ENCODE measurements at regions not wholly inside any gene's neighbourhood (a gene's known extent, or its start where the extent isn't known, plus 50 kb on each side); places are given as distances from the start of the nearest gene placed in this dataset.
A peak's percentile ranks its signal among the peaks of the same experiment; 100 is the strongest.

- Histone ChIP-seq H3K27me3 (no peaks in the 10 kb centered on the region), H4K20me1 (ENCODE audit: low read depth) (no peaks in the 10 kb centered on the region), H3K79me2 (ENCODE audit: low read depth) (no peaks in the 10 kb centered on the region), H3K4me2 (no peak overlapping the region), H2AFZ (replicated peaks) (no peak overlapping the region), H3K9me3 (ENCODE audit: low read depth) (no peaks in the 10 kb centered on the region), H3K36me3 (no peaks in the 10 kb centered on the region), H3F3A (ENCODE audit: low read depth) (no peaks in the 10 kb centered on the region), H3K27ac (no peak overlapping the region), H3K4me1 (no peaks in the 10 kb centered on the region), H3K9ac (no peak overlapping the region), H3K4me3 (no peak overlapping the region)
- no peak for DNase-seq (ENCODE audit: low spot score)
- Mint-ChIP-seq H3K27ac (no peak overlapping the region), H3K36me3 (no peaks in the 10 kb centered on the region), H3K4me3 (no peak overlapping the region), H3K4me1 (no peaks in the 10 kb centered on the region), H3K9me3 (no peaks in the 10 kb centered on the region), H3K27me3 (ENCODE audit: insufficient read depth, low read depth) (no peaks in the 10 kb centered on the region)
- TF ChIP-seq EZH2 (IDR thresholded peaks at IDR 0.05) (no peak), CTCF (IDR thresholded peaks at IDR 0.05) (no peak), EZH2phosphoT487 (IDR thresholded peaks at IDR 0.05) (no peak)
Measured at GRCh38 chr18:40832362-40832761, 1122.7 kb upstream of the PIK3C3 start.

- Histone ChIP-seq H3K36me3 (no peaks in the 10 kb centered on the region), H3K79me2 (ENCODE audit: low read depth) (no peaks in the 10 kb centered on the region), H3K27me3 (no peaks in the 10 kb centered on the region), H3K9ac (no peak overlapping the region), H3F3A (ENCODE audit: low read depth) (no peaks in the 10 kb centered on the region), H3K9me3 (ENCODE audit: low read depth) (no peaks in the 10 kb centered on the region), H4K20me1 (ENCODE audit: low read depth) (no peaks in the 10 kb centered on the region), H3K4me3 (no peak overlapping the region), H3K4me1 (no peaks in the 10 kb centered on the region), H3K4me2 (no peak overlapping the region), H2AFZ (replicated peaks) (no peak overlapping the region), H3K27ac (no peak overlapping the region)
- Mint-ChIP-seq H3K27ac (no peak overlapping the region), H3K4me3 (no peak overlapping the region), H3K27me3 (ENCODE audit: insufficient read depth, low read depth) (no peaks in the 10 kb centered on the region), H3K4me1 (no peaks in the 10 kb centered on the region), H3K36me3 (no peaks in the 10 kb centered on the region), H3K9me3 (peaks cover 2% of the 10 kb centered on the region)
- TF ChIP-seq CTCF (IDR thresholded peaks at IDR 0.05) (no peak), EZH2phosphoT487 (IDR thresholded peaks at IDR 0.05) (no peak), EZH2 (IDR thresholded peaks at IDR 0.05) (no peak)
- DNase-seq (ENCODE audit: low spot score) = no peak
Measured at GRCh38 chr18:40824291-40824690, 1130.7 kb upstream of the PIK3C3 start.

DNA sequence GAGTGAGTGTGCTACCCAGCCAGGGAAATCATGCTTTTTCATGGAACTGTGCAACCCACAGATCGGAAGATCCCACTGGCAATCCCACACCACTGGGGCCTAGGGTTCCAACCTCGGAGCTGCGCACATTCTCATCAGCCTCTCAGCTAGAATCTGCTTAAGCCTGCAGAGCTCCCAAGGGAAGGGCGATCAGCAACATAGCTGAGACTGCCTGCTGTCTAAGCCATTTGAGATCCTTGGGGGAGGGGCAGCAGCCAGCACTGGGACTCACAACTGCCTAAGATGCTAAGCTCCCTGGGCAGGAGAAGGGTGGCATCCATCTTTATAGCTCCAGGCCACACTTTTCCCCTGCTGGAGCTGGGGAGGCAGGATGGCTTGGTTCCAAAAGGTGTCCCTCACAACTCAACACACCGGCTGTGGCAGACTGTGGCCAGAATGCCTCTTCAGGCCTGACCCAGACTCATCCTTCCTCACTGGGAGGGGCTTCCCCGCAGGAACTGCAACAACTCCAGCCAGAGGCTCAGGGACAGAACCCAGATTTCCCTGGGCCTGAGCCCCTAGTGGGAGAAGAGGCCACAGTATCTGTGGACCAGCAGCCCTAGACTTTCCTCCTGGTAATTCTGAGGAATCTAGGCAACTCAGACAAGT, 1133.3 kb upstream of the PIK3C3 start:
- TF ChIP-seq EZH2 (IDR thresholded peaks at IDR 0.05) (no peak), CTCF (IDR thresholded peaks at IDR 0.05) (no peak), EZH2phosphoT487 (IDR thresholded peaks at IDR 0.05) (no peak)
- Histone ChIP-seq H3K27me3 (no peaks in the 10 kb centered on the region), H3F3A (ENCODE audit: low read depth) (no peaks in the 10 kb centered on the region), H3K4me1 (no peaks in the 10 kb centered on the region), H3K4me3 (no peak overlapping the region), H3K4me2 (no peak overlapping the region), H3K36me3 (no peaks in the 10 kb centered on the region), H4K20me1 (ENCODE audit: low read depth) (no peaks in the 10 kb centered on the region), H3K9ac (no peak overlapping the region), H2AFZ (replicated peaks) (peak overlapping the region; percentile 38), H3K9me3 (ENCODE audit: low read depth) (no peaks in the 10 kb centered on the region), H3K27ac (no peak overlapping the region), H3K79me2 (ENCODE audit: low read depth) (no peaks in the 10 kb centered on the region)
- Mint-ChIP-seq H3K4me3 (no peak overlapping the region), H3K9me3 (peaks cover 2% of the 10 kb centered on the region), H3K4me1 (no peaks in the 10 kb centered on the region), H3K36me3 (no peaks in the 10 kb centered on the region), H3K27me3 (ENCODE audit: insufficient read depth, low read depth) (no peaks in the 10 kb centered on the region), H3K27ac (no peak overlapping the region)
- DNase-seq (ENCODE audit: low spot score) = no peak
